Limb (tissue), 2 donors: ENCODE measurements at regions not wholly inside any gene's neighbourhood (a gene's known extent, or its start where the extent isn't known, plus 50 kb on each side); places are given as distances from the start of the nearest gene placed in this dataset.

Experiments used
- DNase-seq, 2 donors: peaks; one replicate each; pipeline ENCODE4 v3.0.0-alpha.2; 2016; ENCODE audit errors: extremely low spot score in 2 of 2

DNA sequence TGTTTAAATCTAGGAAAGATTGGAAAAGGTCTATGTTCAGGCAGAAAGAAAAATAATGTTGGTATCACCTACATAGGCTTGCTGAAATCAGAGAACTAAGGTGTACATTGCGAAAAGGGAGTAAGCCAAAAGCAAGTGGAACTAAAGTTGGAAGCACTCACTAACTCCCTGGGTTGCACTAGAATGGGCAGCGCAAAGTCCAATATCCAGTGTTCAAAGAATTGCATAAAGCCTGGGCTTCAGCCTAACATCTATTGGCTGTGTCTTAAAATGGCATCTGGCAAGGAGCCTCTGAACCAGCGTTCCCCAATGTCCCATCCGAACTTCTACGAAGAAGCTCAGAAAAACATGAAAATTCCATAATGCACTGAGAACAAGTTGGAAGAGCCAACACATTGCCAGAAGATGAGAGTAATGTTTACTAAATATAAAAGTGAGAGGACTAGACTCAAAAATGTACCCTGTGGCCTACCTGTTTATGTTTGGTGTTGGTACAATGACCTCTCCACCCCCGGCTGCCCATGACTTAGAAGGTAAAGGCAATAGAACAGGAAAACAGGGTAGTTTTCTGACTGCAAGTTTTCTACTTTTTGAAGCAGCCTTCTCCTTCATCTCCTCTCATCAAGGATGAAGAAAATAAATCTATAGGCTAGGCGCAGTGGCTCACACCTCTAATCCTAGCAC, 275.9 kb upstream of the GHITM start:
- no peak for DNase-seq

GRCh38 chr10:83869898-83870297, 269.4 kb upstream of the GHITM start:
- DNase-seq: no peak

- DNase-seq: peak; percentile 66 to 83
Measured at GRCh38 chr10:83871187-83872081, 267.9 kb upstream of the GHITM start.

DNA sequence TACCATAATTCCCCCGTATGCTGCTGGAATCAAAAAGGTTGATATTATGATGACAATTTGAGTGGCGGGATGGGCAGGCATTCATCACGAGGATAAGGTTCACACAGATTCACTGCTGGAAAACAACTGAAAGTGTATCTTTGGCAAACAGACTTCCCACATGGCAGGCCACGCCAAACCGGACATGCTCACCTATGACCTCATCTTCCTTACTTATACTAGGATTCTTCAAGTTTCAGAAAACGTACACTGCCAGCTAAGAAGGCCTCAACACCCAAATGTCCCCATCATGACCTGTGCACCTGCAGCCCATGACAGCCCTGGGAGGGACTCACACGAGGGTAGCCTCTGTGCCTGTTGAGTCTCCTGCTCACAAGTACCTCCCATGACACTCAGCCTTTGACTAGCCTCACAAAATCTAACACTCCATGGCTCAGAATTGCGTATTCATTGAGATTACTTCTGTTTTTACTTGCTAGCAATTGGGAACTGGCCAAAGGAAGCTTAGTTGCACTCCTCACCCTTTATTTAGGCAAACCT, 259.0 kb upstream of the GHITM start:
- no peak for DNase-seq

GRCh38 chr10:83881661-83882060, 257.6 kb upstream of the GHITM start:
- peak in 1 of 2 donors; percentile 51 for DNase-seq

DNA sequence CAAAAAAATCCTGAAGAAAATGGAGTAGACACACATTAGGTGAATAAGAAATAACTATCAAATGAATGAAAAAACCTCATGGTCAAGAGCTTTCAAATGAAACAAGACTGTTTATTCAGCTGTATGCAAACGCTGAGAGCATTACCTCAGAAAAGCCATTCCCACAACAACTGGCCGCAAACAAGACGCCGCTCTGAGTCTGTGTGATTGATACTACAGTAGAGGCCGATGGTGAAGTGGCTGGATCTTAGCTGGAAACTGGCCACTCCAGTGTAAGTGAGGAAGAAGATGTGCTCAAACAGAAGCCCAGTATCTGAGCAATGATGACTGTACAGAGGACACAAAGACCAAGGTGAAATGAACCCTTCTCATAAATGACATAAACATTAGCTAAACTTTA, 252.4 kb upstream of the GHITM start:
- no peak for DNase-seq

DNA sequence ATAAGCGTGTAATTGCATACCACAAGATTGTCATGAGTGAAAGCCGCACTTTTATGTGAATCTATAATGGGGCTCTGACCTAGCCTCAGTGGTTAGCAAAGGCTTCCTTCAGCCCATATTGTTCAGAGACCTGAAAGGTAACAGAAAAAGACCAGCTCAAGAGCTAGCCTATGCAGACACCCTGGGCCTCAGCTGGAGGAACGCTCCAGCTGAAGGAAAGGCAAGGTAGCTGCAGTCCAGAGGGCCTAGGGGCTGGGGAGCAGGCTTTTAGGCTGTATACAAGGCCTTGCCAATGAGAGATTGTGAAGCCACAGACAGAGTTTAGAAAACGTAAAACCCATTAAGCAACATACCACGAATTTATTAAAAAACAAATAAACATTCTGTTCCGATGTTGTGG, 246.6 kb upstream of the GHITM start:
- DNase-seq: no peak

- no peak for DNase-seq
Measured at GRCh38 chr10:83896219-83896618, 243.1 kb upstream of the GHITM start.

GRCh38 chr10:83897626-83898025, 241.7 kb upstream of the GHITM start:
- DNase-seq: no peak

GRCh38 chr10:83908506-83908905, 230.8 kb upstream of the GHITM start:
- no peak for DNase-seq

GRCh38 chr10:83909001-83909400, 230.3 kb upstream of the GHITM start:
- DNase-seq: no peak

GRCh38 chr10:83915801-83916200, 223.5 kb upstream of the GHITM start:
- DNase-seq: no peak

DNA sequence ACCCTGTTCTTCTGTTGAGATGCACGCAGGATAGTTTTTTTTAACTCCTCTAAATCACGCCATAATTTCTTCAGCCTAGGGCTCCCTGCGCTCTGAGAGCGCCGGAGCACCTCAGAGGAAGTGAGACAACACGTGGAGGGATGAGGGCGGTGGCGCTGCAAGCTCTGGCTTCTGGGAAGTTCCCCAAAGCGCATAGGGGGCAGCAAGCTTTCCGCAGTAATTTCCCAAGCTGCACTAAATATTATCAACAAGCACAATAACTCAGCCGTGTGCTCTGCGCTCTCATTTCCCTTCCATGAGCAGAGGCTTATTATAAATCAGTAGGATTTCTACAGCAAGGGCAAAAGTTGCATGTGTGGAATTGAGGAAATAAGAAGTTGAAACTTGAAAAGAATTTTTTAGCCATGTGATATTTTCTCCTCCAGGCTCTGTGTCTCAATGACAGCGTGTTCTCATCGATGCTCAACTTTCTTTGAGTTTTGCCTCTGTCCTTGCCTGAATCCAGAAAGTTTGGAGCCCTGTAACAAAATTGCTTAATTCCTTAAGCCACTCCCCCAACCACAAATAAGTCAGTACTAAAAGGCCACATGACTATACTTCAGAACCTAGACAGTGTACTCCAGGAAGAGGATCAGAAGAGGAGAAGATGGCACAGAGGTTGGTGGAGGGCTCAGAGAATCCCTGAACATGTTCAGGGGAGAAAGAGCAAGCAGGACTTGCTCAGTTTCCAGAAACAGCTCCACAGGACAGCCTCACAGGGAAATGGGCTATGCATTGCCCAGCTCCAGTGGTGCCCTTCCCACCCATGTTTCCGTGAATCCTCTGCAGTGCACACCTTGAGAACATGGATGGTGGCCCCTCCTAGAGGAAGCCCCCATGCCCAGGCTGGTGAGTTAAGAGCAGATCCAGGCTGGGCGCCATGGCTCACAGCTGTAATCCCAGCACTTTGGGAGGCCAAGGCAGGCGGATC, 221.5 kb upstream of the GHITM start:
- peak; percentile 10 to 50 for DNase-seq

GRCh38 chr10:83919187-83919586, 220.1 kb upstream of the GHITM start:
- no peak for DNase-seq

- DNase-seq: no peak
Measured at GRCh38 chr10:83921984-83922860, 217.1 kb upstream of the GHITM start.

DNA sequence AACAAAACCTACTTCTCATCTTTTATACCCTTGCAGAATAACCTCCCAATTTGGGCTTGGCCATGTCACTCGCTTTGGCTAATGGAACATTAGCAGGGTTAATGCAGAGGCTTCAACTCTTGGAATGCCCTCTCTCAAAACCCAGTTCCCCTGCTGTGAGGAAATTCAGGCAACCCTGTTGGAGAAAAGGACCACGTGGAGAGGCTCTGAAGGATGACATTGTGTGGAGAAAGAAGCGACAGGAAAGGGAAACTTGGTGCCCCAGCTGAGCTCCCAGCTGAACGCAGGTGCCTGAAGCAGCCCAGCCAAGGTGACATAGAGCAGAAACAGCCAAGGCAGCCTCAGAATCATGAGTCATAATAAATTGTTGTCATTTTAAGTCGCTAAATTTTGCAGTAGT, 214.2 kb upstream of the GHITM start:
- DNase-seq: no peak

GRCh38 chr10:83926606-83927005, 212.7 kb upstream of the GHITM start:
- DNase-seq: no peak

- no peak for DNase-seq
Measured at GRCh38 chr10:83927166-83927565, 212.1 kb upstream of the GHITM start.

DNA sequence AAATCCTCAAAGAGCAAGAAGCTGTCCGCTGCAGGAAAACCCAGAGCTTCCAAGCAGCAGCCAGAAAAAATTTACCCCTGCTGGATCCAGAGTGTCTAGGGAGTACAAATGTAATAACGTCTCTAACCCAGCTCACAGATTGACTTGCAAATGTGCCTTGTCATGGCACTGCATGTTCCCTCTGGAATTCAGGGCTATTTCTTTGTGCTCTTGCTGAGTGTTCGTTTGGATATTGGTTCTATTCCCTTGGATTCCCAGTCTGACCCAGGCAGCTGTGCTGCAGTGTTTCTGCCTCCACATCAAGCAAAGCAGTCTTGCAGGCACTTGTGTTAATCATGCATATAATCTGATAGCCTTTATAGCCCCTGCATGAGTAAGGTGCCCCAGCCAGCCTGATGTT, 209.9 kb upstream of the GHITM start:
- no peak for DNase-seq

DNA sequence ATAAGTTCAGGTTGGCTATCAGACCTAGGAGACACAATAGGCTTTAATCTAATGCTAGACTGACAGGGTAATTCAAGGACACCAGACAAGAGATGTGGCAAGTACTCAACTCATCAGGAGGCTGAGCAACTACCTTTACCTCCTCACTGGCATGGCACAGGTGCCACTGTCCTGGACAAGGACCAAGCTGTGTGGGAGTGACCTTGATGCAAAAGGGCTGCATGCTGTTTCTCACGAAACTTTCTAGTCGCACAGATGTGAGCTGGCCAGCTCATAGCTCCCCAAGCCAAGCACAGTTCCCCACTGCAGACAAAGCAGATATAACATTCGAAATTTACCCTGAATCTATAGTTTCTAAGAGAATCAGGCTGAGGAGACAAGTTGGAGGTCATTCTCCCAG, 207.6 kb upstream of the GHITM start:
- DNase-seq: no peak
